Neural cell (in vitro differentiated cells): ENCODE measurements at regions not wholly inside any gene's neighbourhood (a gene's known extent, or its start where the extent isn't known, plus 50 kb on each side); places are given as distances from the start of the nearest gene placed in this dataset.

ENCODE experiments used
- H2AFZ ChIP-seq: fragments of 200-600, 300-800 bp; sonication (generic), shearing (Covaris generic); 2 replicates; pipeline ENCODE4 v1.6.0; 2014; ENCODE audit warnings: low read depth, mild to moderate bottlenecking, antibody characterized with exemption, low read length, moderate library complexity
- H3F3A ChIP-seq: fragments of 200-600 bp; shearing (Covaris generic); 2 replicates; pipeline ENCODE4 v1.6.1; 2016; ENCODE audit warnings: mild to moderate bottlenecking, moderate library complexity, mixed read lengths, antibody characterized with exemption, low read length; ENCODE audit not compliant: insufficient read depth, poor library complexity, severe bottlenecking
- H3K27ac ChIP-seq: fragments of 200-600, 300-800 bp; sonication (generic), shearing (Covaris generic); 2 replicates; pipeline ENCODE4 v1.5.1; 2014; ENCODE audit warnings: mild to moderate bottlenecking, low read length, moderate library complexity
- H3K27me3 ChIP-seq: fragments of 300-800, 200-600 bp; sonication (generic), shearing (Covaris generic); 2 replicates; pipeline ENCODE4 v1.6.0; 2014; ENCODE audit warnings: mild to moderate bottlenecking, low read depth, low read length, moderate library complexity; ENCODE audit not compliant: insufficient read depth
- H3K36me3 ChIP-seq: fragments of 300-800, 200-600 bp; sonication (generic), shearing (Covaris generic); 2 replicates; pipeline ENCODE4 v1.5.1; 2014; ENCODE audit warnings: mild to moderate bottlenecking, antibody characterized with exemption, low read length, moderate library complexity; ENCODE audit not compliant: insufficient read depth
- H3K4me2 ChIP-seq: fragments of 300-800, 200-600 bp; sonication (generic), shearing (Covaris generic); 2 replicates; pipeline ENCODE4 v1.6.0; 2014; ENCODE audit warnings: mild to moderate bottlenecking, low read length
- H3K4me3 ChIP-seq: fragments of 300-800, 200-600 bp; sonication (generic), shearing (Covaris generic); 2 replicates; pipeline ENCODE4 v1.5.1; 2014; ENCODE audit warnings: mild to moderate bottlenecking, low read length, moderate library complexity
- H3K79me2 ChIP-seq: fragments of 200-600 bp; shearing (Covaris generic); replicated peaks from 2 replicates; pipeline ENCODE4 v1.6.0; 2014; ENCODE audit warnings: mild to moderate bottlenecking, low read length, moderate library complexity; ENCODE audit not compliant: insufficient read depth
- H3K9ac ChIP-seq: fragments of 300-800, 200-600 bp; sonication (generic), shearing (Covaris generic); 2 replicates; pipeline ENCODE4 v1.6.1; 2016; ENCODE audit warnings: mild to moderate bottlenecking, low read length, mixed read lengths
- H3K9me2 ChIP-seq: fragments of 200-600 bp; shearing (Covaris generic); 2 replicates; pipeline ENCODE4 v1.6.1; 2016; ENCODE audit warnings: mild to moderate bottlenecking, low read length, mixed read lengths; ENCODE audit not compliant: insufficient read depth
- H3K9me3 ChIP-seq: fragments of 200-600, 300-800 bp; sonication (generic), shearing (Covaris generic); 2 replicates; pipeline ENCODE4 v1.6.1; 2016; ENCODE audit warnings: mild to moderate bottlenecking, mixed run types, low read length, moderate library complexity, mixed read lengths
- H4K20me1 ChIP-seq: fragments of 200-600 bp; shearing (Covaris generic); 2 replicates; pipeline ENCODE4 v1.6.1; 2016; ENCODE audit warnings: mild to moderate bottlenecking, mixed run types; ENCODE audit not compliant: insufficient read depth
- EP300 ChIP-seq: fragments of 450-650 bp; conservative IDR thresholded peaks from 2 replicates; pipeline ENCODE4 v1.6.1; 2014; ENCODE audit warnings: antibody characterized with exemption, mild to moderate bottlenecking, moderate library complexity; ENCODE audit not compliant: poor library complexity, severe bottlenecking
- EZH2 ChIP-seq: fragments of 200-600, 300-800 bp; shearing (Covaris generic), sonication (generic); IDR thresholded peaks from 2 replicates; pipeline ENCODE4 v1.6.1; 2014; ENCODE audit warnings: antibody characterized with exemption, low read length, borderline replicate concordance, mild to moderate bottlenecking; ENCODE audit not compliant: insufficient read depth, poor library complexity, severe bottlenecking
- MXI1 ChIP-seq: fragments of 450-650 bp; conservative IDR thresholded peaks from 2 replicates; pipeline ENCODE4 v1.6.1; 2014; ENCODE audit warnings: antibody characterized with exemption, mild to moderate bottlenecking; ENCODE audit not compliant: poor library complexity, severe bottlenecking
- POLR2AphosphoS5 ChIP-seq: IDR thresholded peaks from 2 replicates; pipeline ENCODE4 v1.6.1; 2012
- RAD21 ChIP-seq: fragments of 450-650 bp; conservative IDR thresholded peaks from 2 replicates; pipeline ENCODE4 v1.6.1; 2014; ENCODE audit warnings: antibody characterized with exemption, mild to moderate bottlenecking, moderate library complexity
- SMC3 ChIP-seq: fragments of 450-650 bp; conservative IDR thresholded peaks from 2 replicates; pipeline ENCODE4 v1.6.1; 2014; ENCODE audit warnings: antibody characterized with exemption, mild to moderate bottlenecking, moderate library complexity; ENCODE audit not compliant: poor library complexity
- TAF1 ChIP-seq: IDR thresholded peaks from 2 replicates; pipeline ENCODE4 v1.6.1; 2012; ENCODE audit warnings: low read depth
- TF ChIP-seq, protein P1 (sequence below): fragments of 450-650 bp; IDR thresholded peaks from 2 replicates; pipeline ENCODE4 v1.5.1; 2014; ENCODE audit warnings: antibody characterized with exemption, mild to moderate bottlenecking, moderate library complexity; ENCODE audit not compliant: poor library complexity, severe bottlenecking
- TF ChIP-seq, protein P2 (sequence below): IDR thresholded peaks from 2 replicates; pipeline ENCODE4 v1.6.1; 2012; ENCODE audit warnings: borderline replicate concordance

DNA sequence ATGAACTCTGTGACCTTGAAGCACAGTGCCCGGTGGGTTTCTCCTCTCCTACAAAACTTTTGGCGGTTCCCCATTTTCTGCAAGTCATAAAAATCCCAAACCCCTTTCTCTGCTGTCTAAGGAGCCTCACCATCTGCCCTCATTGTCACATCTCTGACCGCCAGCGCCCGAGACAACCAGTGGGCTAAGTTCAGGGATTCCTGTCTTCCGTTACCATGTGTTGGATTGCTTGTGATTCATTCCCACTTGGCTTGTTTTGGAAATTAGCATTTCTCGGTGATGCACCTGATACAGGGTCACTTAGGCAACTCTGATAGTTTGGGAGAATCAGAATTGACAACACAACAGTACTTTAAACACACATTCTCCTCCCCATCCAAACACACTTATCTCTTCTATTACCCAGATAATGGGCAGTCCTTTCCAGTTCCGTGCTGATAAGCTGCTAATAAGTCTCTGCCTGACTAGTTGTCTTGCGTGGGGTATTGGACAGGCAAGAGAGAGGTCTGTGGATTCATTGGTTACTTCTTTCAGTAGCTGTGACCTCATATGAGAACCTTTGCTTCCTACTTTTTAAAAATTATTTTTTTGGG is 70.0 kb upstream of the KLF4 start:
- Histone ChIP-seq H2AFZ (no peak overlapping the region), H3K27me3 (no peaks in the 10 kb centered on the region), H3K4me2 (no peak overlapping the region), H3F3A (no peaks in the 10 kb centered on the region), H4K20me1 (no peaks in the 10 kb centered on the region), H3K9ac (no peak overlapping the region), H3K4me3 (no peak overlapping the region), H3K9me3 (no peaks in the 10 kb centered on the region), H3K9me2 (no peaks in the 10 kb centered on the region), H3K79me2 (no peaks in the 10 kb centered on the region), H3K36me3 (no peaks in the 10 kb centered on the region), H3K27ac (no peak overlapping the region)
- TF ChIP-seq EZH2, result no peak
- TF ChIP-seq MXI1, result no peak
- TF ChIP-seq, protein P1, sequence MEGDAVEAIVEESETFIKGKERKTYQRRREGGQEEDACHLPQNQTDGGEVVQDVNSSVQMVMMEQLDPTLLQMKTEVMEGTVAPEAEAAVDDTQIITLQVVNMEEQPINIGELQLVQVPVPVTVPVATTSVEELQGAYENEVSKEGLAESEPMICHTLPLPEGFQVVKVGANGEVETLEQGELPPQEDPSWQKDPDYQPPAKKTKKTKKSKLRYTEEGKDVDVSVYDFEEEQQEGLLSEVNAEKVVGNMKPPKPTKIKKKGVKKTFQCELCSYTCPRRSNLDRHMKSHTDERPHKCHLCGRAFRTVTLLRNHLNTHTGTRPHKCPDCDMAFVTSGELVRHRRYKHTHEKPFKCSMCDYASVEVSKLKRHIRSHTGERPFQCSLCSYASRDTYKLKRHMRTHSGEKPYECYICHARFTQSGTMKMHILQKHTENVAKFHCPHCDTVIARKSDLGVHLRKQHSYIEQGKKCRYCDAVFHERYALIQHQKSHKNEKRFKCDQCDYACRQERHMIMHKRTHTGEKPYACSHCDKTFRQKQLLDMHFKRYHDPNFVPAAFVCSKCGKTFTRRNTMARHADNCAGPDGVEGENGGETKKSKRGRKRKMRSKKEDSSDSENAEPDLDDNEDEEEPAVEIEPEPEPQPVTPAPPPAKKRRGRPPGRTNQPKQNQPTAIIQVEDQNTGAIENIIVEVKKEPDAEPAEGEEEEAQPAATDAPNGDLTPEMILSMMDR, result no peak
- TF ChIP-seq POLR2AphosphoS5, result no peak
- no peak for TF ChIP-seq TAF1
- no peak for TF ChIP-seq RAD21
- no peak for TF ChIP-seq EP300

DNA sequence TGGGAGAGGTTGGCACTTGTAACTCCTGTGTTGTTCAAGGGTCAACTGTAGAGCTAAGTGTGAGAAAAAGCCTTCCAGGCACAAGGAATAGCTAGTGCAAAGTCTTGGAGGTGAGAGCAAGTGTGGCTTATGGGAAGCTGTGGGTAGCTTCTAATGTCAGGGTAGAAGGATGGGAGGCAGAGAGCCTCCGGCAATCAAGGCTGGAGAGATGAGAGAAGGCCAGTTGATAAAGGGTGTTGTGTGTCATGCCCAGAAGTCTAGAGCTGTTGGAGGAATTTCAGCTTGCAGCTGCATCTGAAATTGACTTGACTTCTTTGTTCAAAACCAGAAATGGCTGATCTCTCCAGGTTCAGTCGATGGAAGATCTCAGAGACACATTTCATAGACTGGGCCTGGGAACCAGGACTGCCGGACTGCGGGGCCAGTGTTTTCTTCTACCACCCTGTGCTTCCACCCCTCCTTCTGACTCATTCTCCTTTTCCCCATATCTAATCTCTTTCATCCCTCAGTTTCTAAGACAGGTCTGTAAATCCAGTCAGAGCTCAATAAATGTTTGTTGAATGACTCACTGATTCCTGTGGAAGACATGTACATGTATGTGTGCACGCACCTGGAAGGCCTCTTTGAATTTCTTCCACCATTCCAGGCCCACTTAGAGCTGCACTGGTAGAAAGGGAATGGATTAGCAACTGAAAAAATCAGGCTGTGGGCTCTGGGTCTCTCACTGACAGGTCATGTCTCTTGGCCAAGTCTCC is 67.8 kb upstream of the KLF4 start:
- TF ChIP-seq, protein P1, result no peak
- TF ChIP-seq POLR2AphosphoS5 (no peak), SMC3 (no peak), EP300 (no peak), MXI1 (no peak), TAF1 (no peak), RAD21 (no peak), EZH2 (no peak)
- TF ChIP-seq, protein P2, sequence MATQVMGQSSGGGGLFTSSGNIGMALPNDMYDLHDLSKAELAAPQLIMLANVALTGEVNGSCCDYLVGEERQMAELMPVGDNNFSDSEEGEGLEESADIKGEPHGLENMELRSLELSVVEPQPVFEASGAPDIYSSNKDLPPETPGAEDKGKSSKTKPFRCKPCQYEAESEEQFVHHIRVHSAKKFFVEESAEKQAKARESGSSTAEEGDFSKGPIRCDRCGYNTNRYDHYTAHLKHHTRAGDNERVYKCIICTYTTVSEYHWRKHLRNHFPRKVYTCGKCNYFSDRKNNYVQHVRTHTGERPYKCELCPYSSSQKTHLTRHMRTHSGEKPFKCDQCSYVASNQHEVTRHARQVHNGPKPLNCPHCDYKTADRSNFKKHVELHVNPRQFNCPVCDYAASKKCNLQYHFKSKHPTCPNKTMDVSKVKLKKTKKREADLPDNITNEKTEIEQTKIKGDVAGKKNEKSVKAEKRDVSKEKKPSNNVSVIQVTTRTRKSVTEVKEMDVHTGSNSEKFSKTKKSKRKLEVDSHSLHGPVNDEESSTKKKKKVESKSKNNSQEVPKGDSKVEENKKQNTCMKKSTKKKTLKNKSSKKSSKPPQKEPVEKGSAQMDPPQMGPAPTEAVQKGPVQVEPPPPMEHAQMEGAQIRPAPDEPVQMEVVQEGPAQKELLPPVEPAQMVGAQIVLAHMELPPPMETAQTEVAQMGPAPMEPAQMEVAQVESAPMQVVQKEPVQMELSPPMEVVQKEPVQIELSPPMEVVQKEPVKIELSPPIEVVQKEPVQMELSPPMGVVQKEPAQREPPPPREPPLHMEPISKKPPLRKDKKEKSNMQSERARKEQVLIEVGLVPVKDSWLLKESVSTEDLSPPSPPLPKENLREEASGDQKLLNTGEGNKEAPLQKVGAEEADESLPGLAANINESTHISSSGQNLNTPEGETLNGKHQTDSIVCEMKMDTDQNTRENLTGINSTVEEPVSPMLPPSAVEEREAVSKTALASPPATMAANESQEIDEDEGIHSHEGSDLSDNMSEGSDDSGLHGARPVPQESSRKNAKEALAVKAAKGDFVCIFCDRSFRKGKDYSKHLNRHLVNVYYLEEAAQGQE, result no peak
- H3K9me2 ChIP-seq, result no peaks in the 10 kb centered on the region
- no peak overlapping the region for H3K9ac ChIP-seq
- no peak overlapping the region for H3K4me2 ChIP-seq
- H3K9me3 ChIP-seq, result no peaks in the 10 kb centered on the region
- H3K79me2 ChIP-seq, result no peaks in the 10 kb centered on the region
- no peak overlapping the region for H2AFZ ChIP-seq
- H3K27me3 ChIP-seq, result no peaks in the 10 kb centered on the region
- no peak overlapping the region for H3K4me3 ChIP-seq
- no peaks in the 10 kb centered on the region for H4K20me1 ChIP-seq
- no peaks in the 10 kb centered on the region for H3F3A ChIP-seq
- no peaks in the 10 kb centered on the region for H3K36me3 ChIP-seq
- H3K27ac ChIP-seq, result no peak overlapping the region
